ENCODE measurements at regions not wholly inside any gene's neighbourhood (a gene's known extent, or its start where the extent isn't known, plus 50 kb on each side); places are given as distances from the start of the nearest gene placed in this dataset.
"Not testable (repeated sequence)": the region's sequence is repeated elsewhere in the genome, so short reads cannot be mapped to it uniquely, and the experiment has no call there.

DNA sequence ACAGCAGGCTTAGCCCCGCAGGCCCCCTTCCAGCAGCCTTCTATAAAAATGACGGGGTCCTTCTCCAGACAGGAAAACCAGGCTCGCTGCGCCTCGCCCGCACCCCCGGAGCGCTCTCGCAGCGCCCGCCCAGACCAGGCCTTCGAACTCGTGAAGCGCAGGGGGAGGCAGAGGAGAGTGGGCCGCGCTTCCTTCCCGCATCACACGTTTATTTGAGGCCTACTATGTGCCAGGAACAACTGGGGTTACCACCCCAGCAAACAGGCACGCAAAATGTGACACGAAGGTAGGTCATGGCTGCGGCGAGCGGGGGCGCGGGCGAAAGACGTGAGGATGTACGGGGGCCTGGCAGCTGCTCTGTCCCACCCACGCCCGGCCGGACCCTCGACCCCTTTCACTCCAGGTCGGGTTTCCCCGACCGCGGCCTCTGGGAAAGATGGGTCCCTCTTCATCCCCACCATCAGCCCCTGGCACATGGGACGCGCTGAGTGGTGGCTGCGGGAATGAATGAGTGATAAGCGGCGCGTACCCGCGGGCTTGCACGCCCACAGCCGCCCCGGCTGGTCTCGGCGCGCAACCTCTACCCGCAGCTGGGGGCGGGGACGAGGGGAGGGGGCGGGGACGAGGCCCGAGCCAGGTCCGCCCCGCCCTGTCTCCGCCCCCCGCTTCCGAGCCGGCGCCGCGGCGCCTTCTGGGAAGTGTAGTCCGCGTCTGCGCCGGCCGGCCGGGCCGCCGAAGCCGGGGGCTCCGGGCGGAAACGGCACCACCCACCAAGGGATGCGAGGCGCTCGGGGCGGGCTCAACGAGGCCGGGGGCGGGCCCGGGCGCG is 59.1 kb downstream of the ZNF467 start:
- DNase-seq (ENCODE audit: low read depth) = peak; percentile 82

DNA sequence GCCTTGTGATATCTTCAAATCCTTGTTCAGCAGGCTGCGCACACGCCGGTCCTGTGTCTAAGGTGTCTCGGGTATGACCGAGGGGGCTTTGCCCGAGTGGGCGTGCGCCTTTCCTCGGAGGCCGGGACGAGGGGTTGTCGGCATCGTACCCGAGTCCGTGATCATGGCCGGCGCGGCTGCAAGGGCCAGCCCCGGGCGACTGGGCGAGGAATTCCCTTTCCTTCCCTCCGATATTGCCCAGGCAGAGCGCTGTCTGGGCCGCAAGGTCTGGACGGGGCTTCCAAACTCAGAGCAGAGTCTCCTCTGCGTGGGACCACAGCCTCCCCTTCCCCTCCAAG is 59.7 kb downstream of the ZNF467 start:
- no peak for DNase-seq (ENCODE audit: low read depth)

DNA sequence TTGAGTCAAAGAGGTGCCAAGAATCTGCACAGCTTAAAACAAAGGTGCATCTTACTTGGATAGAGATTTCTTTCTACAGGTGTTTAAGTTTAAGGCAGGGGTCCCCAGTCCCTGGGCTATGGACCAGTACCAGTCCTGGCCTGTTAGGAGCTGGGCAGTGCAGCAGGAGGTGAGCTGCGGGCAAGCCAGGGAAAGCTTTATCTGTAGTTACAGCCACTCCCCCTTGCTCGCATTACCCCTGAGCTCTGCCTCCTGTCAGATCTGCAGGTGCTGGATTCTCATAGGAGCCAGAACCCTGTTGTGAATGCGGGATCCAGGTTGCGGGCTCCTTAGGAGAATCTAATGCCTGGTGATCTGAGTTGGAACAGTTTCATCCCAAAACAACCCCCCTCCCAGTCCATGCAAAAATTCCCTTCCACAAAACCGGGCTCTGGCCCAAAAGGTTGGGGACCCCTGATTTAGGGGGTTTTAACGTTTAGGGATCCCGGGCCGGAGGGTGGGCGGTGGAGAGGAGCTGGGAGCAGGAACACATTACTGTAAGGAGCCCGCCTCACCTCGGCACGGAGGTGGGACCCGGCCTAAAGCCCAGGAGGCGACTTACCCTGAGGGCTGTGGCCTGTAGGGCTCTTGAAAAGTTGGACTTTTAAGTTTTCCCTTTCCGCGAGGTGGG is 60.2 kb downstream of the ZNF467 start:
- DNase-seq (ENCODE audit: low read depth) = no peak

DNA sequence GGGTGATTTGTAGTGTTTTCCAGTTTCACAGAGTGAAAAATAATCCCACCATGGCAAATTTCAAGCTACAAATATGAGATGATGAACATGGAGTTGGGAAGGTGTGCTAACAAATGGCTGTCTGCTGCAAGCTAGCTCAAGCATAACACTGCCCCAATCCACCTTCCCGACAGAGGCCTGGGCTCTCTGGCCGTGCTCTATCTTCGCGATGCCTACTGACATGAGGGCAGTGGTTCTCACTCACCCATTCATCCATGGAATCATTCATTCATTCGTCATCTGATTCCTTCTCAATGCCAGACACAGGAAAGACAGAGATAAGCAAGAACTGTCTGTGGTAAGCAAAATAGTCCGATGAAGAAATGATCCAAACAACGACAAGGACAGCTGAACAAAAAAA is 65.4 kb downstream of the ZNF467 start:
- no peak for DNase-seq (ENCODE audit: low read depth)

DNA sequence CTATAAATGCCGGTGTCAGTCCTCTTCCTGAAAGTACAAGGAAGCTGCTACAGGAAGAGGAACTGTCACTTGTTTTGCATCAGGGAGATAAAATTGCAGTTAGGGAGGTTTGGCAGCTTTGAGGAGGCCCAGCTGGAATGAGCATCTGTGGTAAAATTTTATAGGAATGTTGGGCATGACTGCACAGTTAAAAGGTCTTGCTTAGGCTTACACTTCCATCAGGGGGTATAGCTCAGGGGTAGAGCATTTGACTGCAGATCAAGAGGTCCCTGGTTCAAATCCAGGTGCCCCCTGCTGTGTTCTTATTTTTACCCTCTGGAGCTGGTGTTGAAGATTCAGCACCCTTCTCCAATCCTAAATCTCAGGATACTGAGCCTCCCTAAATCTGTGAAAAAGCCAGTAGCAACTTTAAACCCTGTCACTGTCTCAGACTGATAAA is 65.9 kb downstream of the ZNF467 start:
- DNase-seq (ENCODE audit: low read depth) = no peak

DNA sequence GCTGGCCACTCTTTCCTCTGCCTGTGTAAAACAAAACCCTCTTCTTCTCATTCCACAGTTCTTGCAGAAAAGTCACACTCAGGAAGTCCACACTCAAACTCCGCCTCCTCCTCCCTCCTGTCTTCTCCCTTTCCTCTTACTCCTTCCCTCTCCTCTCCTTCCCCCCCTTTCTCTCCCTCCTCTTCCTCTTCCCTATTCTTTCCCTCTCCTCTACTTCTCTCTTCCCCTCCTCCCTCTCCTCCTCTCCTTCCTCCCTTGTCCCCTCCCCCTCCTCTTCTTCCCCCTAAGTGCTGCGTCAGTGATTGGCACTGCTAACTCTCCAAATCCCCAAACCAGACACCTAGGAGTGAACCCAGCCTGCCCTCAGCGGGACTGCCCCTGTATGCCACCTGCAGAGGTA is 67.0 kb downstream of the ZNF467 start:
- no peak for DNase-seq (ENCODE audit: low read depth)

DNA sequence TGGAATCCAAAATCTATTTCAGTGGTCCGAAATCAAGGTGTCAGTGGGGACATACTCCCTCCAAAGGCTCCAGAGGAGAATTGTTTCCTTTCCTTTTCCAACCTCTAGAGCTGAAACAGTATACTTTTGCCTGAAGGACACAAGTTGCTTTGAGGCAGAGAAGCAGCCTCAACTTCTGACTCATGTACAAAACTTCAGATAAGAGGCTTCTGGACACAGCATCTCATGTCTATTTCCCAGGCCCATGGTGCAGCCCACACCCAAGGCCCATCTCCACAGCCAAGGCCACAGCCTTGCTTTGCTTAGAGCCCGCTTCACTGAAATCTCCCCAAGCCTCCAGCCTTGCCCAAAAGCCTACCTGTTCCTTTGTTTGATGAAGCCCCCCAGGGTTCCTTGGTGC is 68.9 kb downstream of the ZNF467 start:
- no peak for DNase-seq (ENCODE audit: low read depth)

DNA sequence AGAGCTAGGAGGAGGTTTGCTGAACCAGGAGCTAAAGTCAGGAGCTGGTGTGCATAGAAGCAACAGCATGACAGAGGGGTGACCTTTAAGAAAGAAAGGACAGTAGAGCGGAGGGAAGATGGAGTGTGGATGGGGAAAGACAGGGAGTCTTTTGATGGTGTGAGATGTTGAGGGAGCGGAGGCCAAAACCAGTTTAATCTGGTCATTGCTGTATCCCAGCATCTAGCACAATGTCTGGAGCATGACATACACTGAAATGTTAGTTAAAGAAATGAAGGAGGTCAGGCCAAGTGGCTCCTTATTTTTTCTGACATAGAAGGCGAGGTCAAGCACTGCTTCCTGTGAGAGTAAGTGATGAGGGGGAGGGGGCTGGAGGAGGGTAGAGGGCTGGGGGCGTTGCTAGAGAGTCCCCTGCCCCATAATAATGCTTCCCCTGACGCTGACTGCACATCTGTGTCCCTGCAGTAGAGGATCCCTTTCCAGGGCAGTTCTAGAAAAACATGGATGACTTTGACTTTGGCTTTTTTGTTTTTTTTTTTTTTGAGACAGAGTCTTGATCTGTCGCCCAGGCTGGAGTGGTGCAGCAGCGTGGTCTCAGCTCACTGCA is 70.2 kb downstream of the ZNF467 start:
- no peak for DNase-seq (ENCODE audit: low read depth)

DNA sequence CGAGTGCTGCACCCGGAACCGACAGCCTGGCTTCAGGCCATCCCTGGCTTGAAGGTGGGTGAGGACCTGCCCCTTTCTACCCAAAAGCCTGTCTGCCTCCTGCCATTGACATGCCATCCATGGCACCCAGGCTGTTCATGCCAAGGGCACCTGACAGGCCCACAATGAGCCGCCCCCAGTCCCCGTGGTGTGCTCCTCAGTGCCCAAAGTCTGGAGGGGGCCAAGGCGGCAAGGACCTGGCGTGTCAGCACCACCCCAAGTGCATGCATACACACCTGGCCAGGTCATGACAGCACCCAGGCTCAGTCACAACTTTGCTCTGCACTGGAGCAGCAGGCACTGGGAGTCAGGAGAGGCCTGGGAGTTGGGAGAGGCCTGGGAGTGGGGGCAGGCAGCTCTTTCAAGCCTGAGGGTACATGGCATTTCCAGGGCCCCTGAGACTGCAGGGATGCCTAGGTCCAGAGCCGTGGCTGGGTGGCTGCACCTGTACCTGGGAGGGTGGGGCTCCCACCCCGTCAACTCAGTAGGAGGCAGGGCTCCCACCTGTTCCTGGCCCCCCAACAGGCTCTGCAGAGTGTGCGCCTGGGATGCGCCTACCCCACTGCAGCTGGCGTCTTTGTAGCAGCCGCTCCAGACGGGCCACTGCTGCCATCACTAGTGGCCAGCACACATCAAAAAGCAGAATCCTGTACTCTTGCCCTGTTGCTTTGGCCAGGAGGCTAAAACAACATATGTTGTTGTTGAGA is 71.7 kb downstream of the ZNF467 start:
- DNase-seq (ENCODE audit: low read depth) = no peak

DNA sequence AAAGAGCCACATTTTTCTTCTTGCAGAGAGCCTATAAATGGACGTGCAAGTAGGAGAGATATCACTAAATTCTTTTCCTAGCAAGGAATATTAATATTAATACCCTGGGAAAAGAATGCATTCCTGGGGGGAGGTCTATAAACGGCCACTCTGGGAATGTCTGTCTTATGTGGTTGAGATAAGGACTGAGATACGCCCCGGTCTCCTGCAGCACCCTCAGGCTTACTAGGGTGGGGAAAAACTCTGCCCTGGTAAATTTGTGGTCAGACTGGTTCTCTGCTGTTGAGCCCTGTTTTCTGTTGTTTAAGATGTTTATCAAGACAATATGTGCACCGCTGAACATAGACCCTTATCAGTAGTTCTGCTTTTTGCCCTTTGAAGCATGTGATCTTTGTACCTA is 75.6 kb downstream of the ZNF467 start:
- DNase-seq (ENCODE audit: low read depth) = not testable (repeated sequence)

DNA sequence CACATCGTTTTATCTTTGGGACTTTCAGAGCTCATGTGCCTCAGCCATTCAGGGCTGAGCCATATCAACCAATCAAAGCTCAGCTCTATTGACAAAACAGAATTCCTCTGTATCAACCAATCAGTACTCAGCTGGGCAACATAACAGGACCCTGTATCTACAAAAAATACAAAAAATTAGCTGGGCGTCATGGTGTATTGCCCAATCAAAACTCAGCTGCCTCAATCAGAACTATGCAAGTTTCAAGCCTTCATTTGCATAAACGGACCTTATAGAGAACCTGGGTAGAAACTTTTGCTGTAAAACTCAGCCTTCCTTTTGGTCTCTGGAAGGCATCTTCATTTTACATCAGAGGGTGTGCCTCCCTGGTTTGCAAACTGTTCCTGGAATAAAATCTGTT is 77.1 kb downstream of the ZNF467 start:
- DNase-seq (ENCODE audit: low read depth) = no peak

DNA sequence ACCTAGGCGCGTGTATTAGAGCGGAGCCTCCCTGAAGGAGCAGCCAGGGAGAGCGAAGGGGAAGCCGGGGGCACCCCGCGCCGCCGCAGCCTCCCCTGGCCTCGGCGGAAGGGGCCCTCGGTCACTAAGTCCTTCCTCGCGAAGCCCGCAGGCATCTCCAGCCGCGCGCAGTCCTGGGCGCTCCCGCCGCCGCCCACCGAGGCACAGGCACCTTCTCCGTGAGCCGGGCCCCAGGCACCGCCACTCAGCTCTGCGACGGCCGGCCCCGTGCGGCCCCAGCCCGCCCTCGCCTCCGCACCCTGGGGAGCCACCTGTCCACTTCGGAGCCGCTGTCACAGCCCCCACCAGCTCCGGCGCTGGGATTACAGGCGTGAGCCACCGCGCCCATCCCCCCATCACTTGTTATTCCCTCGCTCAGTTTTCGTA is 80.8 kb downstream of the ZNF467 start:
- no peak for DNase-seq (ENCODE audit: low read depth)

DNA sequence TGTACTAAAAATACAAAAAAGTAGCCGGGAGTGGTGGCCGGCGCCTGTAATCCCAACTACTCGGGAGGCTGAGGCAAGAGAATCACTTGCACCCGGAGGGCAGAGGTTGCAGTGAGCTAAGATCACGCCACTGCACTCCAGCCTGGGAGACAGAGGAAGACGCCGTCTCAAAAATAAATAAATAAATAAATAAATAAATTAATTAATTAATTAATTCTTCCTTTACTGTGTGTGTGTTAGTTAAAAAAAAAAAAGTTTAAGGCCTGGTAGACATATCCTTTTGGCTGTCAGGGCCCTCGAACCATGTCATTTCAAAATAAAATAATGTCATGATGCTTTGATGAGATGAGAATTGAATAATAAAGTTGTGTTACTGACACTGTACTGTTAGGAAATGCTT is 81.3 kb downstream of the ZNF467 start:
- DNase-seq (ENCODE audit: low read depth) = no peak

DNA sequence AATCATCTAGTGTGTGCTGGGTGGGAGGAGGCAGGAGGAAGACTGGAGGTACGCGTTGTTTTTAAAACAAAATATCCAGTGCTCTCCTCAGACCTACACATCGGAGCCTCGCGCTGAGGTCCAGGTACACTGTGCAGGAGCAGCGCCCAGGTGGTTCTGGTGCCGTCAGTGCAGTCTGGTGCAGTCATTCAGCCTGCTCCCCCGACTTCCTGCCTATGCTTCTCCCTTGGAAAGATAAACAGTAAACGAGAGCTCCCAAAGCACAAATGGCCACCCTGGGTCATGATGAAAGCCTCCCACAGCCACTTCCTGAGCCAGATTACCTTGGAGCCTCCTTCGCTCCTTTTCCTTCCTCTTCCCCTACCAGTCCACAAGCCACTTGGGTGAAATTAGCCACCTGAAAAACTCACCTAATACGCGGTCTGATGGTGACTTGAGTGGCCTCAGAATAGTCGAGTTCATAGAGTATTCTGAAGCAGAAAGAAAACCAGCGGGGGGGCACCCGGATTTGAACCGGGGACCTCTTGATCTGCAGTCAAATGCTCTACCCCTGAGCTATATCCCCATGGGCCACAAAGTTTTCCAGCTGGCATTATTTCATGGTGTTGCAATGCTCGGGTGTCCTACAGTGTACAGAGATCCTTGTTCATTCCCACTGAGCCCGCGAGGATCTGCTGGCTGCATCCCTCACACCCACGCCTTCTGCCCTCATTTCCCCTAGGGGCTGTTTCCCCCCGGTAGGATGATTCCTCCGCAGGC is 82.5 kb downstream of the ZNF467 start:
- DNase-seq (ENCODE audit: low read depth) = no peak

DNA sequence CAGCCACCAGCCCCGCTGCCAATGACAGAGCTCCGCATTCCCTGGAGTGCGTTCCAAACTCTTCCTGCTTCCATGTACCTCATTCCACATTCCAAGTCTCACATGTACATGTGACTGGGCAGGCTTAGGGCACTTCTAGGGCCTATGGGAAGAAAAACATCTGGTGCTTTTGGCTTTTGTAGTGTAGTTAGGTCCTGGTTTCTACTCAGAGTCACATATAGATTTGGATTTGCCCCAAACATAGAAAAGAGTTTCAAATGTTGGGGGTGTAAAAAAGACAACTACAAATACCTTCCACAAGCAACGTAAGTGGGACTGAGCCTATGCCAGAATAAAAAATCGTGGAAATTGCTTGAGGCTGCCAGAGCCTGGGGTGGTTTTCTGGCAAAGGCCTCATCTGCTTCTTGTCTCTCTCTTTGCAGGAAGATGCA is 84.1 kb downstream of the ZNF467 start:
- no peak for DNase-seq (ENCODE audit: low read depth)

DNA sequence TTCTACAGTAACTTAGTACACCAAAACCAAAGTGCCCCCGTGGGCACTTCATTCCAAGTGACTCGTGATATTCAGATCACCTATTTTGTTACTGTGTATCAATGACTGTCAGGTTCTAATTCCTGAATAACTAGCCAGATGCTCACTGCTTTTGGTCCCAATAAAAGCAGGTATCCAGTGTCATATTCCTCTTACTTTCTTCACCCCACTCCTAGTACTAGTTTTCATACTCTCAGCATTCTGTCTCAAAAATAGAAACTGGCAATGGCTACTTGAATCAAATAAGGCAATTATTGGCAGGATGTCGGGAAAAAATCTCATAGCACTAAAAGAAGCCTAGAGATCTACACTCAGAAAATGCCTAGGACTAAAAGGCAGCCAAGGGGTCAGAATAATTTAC is 84.6 kb downstream of the ZNF467 start:
- no peak for DNase-seq (ENCODE audit: low read depth)

DNA sequence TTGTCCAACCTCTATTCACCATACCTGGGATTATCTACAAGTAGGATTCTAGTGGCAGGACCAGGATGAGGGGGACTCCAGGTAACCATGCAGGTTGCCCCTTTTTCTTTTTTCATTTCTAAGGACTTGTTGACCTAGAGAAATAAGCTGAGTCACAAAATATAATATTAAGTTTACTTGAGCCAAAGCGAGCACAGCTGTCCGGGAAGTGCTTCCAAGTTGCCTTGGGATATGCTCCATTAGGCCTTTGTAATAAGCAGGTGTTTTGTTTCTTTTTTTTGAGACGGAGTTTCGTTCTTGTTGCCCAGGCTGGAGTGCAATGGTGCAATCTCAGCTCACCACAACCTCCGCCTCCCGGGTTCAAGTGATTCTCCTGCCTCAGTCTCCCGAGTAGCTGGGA is 85.6 kb downstream of the ZNF467 start:
- DNase-seq (ENCODE audit: low read depth) = not testable (repeated sequence)

DNA sequence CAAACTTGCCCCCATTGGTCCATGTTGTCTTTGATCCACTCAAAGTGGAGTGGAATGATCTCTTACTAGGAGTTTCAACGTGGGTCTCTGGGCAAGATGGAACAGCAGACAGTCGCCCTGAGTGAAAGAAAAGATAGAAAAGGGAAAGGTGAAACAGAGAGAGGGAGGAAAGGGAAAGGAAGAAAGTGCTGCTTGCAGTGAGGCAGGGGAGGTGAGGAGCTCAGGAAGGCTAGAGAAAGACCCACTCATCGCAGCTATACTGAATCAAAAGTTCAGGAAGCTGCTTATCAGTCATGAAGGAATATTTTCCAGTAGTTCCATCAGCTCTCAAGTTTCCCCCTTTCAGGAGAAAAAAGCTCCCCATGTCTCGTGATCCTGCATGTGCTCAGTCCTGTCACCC is 86.9 kb downstream of the ZNF467 start:
- DNase-seq (ENCODE audit: low read depth) = no peak

DNA sequence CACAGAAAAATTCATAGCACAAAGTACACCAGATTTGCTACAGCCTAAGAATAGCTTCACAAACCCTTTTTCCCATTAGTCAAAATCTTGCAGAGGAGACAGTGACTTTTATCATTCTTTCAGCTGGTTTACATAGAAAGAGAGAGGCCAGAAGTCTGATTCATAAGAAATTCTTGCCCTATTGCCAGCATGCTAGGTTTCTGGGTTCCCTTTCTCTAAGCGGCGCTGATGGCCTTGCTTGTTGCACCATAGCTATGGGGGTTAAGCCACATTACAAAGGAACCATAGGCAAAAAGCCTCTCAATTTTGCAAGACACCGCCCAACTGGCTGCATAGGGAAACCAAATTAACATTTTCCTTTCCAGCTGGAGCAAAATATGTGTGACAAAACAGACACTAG is 87.4 kb downstream of the ZNF467 start:
- no peak for DNase-seq (ENCODE audit: low read depth)

DNA sequence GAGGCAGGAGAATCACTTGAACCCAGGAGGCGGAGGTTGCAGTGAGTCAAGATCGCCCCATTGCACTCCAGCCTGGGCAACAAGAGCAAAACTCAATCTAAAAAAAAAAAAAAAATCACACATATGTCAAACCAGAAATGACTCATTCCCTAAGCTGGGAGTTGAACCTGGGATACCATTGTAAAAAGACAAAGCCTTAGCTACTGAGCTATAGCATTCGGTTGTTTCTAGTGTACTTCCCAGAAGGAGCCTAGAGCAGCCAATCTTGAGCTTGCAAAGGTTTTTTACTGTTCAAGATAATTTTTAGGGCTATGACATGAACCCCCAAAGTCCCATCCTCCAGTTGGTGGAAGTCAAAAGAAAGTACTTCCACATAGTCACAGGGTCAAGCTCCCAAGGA is 87.9 kb downstream of the ZNF467 start:
- no peak for DNase-seq (ENCODE audit: low read depth)

DNA sequence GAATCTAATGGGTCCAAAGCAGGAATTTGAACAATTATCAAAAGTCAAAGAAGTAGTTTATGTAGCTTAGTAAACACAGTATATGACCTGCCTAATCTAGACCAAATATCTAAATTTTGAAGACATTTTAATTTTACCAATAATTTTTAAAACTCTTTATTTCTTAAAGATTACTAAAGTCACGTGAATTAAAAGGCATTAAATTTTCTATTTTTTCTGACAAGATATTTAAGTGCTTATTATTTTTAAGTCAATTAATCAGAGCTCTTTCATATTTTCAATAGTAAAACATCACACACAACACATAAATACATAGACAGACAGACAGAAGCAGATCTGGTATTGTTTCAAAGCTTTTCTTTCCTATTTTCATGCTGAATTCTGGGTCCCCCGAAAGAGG is 89.5 kb downstream of the ZNF467 start:
- no peak for DNase-seq (ENCODE audit: low read depth)

DNA sequence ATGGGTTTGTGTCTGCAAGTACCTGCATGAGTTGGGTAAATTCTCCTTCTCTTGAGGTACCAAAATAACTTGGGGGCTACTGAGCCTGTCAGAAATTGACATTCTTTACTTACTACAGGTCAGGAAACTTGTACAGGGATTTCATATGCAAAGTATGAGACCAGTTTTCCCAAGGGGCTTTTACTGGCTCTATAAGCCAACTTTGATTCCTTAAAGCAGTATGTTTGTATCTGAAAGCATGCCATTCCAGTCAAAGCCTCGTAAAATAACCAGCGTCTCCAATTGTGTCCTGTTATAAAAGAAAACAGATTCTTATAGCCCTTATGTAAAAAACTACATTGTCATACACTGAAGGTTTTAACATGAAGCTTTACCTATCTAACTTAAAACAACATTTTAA is 90.2 kb downstream of the ZNF467 start:
- DNase-seq (ENCODE audit: low read depth) = no peak
